Peyer's patch (tissue), 4 donors: ENCODE measurements at regions not wholly inside any gene's neighbourhood (a gene's known extent, or its start where the extent isn't known, plus 50 kb on each side); places are given as distances from the start of the nearest gene placed in this dataset.

Experiments
- CTCF ChIP-seq, 6 experiments: fragments of 450-650 bp in 4 of 6; fragments of 200-600 bp in 2 of 6; sonication (generic) in 1 of 6; IDR thresholded peaks; one replicate each; pipeline ENCODE4 v1.5.1; 2017 to 2019; ENCODE audit warnings: antibody characterized with exemption in 6 of 6, mild to moderate bottlenecking in 3 of 6, moderate library complexity in 1 of 6
- POLR2A ChIP-seq, 2 donors: fragments of 450-650 bp; IDR thresholded peaks; one replicate each; pipeline ENCODE4 v1.5.1; 2017; ENCODE audit warnings: antibody characterized with exemption in 2 of 2, mild to moderate bottlenecking in 2 of 2, moderate library complexity in 2 of 2

- no peak for TF ChIP-seq CTCF (IDR thresholded peaks at IDR 0.05)
- TF ChIP-seq POLR2A (IDR thresholded peaks at IDR 0.05), result no peak
Observed at GRCh38 chr10:118840071-118840775, 85.5 kb upstream of the CACUL1 start.
